COLO668 (cell line): ENCODE measurements at regions not wholly inside any gene's neighbourhood (a gene's known extent, or its start where the extent isn't known, plus 50 kb on each side); places are given as distances from the start of the nearest gene placed in this dataset.

Experiments used
- DNase-seq: peaks from one replicate; lab custom pipeline; 2025; ENCODE audit not compliant: unreplicated experiment; lab: John Stamatoyannopoulos, UW

- DNase-seq, result no peak
These were observed 356.8 kb upstream of the ARID1B start for GRCh38 chr6:156420172-156420993.

DNA sequence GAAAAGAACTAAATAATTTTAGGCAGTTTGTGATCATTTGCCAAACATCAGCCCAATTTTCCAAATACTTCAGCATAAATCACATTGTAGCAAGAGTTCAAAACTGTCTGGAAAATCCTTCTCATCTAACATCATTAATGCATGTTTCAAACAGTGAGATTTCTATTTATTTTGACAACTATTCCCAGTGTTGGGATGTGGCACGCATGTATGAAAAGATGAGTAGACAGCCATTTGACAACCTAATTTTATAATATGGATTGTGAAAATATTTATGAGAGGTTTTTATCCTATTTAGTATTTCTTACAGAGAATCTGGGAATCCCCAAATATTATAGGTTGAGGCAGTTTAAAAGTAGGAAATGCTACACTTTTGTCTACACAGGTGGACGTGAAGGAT lies 357.6 kb upstream of the ARID1B start:
- DNase-seq, result no peak

GRCh38 chr6:156418253-156418652 lies 358.9 kb upstream of the ARID1B start:
- no peak for DNase-seq

DNA sequence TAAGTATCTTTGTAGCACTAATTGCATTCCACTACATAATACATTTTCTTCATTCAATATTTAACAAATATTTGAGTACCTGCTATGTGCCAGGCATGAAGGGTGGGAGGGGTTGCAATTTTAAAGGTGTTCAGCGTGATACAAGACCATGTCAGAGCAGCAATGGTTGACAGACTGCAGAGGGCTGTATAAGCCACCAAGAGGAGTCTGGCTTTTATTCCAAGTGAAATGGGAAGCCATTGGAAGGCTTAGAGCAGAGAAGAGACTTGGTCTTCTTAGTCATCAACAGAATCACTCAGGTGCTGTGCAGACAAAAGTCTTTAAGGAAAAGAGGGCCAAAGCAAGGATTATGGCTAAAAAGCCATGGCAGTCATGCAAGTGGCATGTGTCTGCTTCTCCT lies 360.8 kb upstream of the ARID1B start:
- no peak for DNase-seq

DNA sequence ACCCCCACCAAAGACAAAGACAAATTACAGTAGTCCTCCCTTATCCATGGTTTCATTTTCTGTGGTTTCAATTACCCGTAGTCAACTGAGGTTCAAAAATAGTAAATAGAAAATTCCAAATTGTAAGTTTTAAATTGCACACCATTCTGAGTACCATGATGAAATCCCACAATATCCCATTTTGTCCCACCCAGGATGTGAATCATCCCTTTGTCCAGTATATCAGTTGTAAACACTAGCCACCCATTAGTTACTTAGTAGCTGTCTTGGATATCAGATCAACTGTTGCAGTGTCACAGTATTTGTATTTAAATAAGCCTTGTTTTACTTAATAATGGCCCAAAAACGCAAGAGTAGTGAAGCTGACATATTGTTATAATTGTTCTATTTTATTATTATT lies 364.0 kb upstream of the ARID1B start:
- no peak for DNase-seq

DNA sequence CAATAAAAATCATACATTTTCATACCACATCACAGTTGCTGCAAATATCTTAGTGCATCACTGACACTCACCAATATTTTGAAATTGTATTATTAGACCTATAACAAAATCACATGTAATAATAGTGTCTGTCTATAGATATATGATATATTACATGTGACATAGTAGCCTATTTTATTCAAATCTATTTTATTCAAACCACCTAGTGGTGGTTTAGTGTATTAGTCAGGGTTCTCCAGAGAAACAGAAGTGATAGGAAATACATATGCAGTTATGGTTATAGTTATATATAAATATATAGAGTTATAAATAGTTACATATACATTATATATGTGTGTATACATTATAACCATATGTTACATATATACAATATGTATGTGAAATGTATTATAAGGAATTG lies 366.5 kb upstream of the ARID1B start:
- DNase-seq, result no peak

- no peak for DNase-seq
These were observed 368.5 kb upstream of the ARID1B start for GRCh38 chr6:156408655-156409054.

GRCh38 chr6:156407334-156407733 lies 369.8 kb upstream of the ARID1B start:
- DNase-seq, result no peak

GRCh38 chr6:156406688-156407087 lies 370.5 kb upstream of the ARID1B start:
- no peak for DNase-seq

DNA sequence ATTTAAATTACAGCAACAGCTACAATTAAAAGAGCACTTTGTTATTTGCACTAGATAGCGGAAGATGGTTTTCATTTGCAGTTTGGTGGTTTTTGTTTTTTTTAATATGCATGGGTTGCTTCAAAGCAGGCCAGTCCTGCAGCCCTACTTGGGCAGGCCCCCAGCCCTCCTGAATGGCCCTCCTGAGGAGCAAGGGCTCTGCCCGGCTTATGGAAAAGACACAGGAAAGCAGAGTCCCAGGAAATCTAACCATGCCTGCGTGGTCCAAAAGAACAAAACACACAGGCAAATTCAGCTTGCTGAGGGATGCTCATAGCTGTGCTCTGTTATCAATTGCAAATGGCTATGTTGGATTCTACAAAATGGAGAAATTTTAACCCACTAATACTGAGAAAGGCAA lies 371.1 kb upstream of the ARID1B start:
- DNase-seq, result no peak

- no peak for DNase-seq
These were observed 374.6 kb upstream of the ARID1B start for GRCh38 chr6:156402628-156403027.

GRCh38 chr6:156402227-156402626 lies 375.0 kb upstream of the ARID1B start:
- DNase-seq, result no peak

- no peak for DNase-seq
These were observed 376.7 kb upstream of the ARID1B start for GRCh38 chr6:156400487-156400886.

DNA sequence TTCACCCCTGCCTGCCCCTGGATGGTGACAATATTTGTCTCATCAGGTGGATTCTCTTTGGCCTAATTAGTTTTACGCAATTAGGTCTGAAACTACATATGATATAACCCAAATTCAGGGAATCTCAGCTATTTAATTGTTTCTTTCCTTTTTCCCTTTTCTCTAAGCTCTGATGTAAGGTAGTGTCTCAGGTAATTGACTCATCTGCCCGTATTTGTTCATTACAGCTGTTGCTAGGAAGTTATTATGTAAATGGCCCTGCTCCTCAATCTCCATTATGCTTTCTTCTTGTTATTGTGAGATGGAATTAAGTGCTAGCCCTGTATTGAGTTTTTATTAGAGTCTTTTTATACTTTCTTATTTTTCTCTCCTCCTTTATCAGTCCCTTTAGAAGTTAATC lies 378.2 kb upstream of the ARID1B start:
- DNase-seq, result no peak

GRCh38 chr6:156398371-156398770 lies 378.8 kb upstream of the ARID1B start:
- no peak for DNase-seq

DNA sequence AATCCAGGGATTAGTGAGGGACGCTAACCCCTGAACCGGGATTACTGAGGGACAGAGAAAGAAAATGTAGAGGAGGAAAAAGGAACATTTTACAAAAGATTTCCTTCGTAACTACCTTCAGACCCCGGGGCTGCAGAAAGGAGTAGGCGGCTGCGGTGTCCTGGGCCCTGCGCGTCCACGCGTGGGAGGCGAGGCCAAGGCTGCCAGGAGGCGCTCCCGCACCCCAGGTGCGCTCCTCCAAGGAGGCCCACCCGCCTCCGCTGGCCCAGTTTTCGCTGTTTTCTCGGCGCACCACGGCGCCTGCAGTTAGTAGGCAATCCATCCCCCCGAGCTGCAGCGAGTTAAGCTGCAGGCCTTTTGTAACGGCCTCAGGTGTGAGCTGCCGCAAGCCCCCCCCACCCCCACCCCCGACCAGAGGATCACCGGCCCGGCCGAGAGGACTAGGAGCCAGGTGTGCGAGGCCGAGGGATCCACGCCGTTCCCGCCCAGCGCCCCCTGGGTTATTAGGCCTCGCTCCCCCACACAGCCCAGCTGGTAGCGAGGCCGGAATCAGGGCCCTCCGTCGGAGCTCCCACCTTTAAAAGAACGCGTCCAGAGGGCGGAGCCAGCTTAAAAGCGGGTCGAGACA lies 380.3 kb upstream of the ARID1B start:
- no peak for DNase-seq

- DNase-seq, result no peak
These were observed 381.0 kb upstream of the ARID1B start for GRCh38 chr6:156396068-156396771.

DNA sequence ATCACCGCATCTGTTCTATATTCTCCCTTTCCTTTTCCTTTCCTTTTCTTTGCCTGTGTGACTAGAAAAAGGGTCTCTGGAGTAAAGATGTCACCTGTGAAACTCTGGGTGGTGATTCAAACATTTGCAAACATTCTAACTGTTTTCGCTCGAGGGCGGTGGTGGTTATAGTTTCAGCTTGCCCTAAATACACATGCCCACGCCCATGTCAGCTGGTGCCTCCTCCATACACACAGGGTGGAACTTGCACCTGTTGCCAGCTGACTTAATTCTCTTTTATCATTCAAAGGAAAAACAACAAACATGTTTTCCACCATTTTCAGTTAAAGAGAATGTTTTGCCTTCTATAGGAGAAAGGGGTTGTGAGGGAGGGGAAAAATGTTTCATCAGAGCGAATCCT lies 381.9 kb upstream of the ARID1B start:
- DNase-seq, result peak; percentile 65

DNA sequence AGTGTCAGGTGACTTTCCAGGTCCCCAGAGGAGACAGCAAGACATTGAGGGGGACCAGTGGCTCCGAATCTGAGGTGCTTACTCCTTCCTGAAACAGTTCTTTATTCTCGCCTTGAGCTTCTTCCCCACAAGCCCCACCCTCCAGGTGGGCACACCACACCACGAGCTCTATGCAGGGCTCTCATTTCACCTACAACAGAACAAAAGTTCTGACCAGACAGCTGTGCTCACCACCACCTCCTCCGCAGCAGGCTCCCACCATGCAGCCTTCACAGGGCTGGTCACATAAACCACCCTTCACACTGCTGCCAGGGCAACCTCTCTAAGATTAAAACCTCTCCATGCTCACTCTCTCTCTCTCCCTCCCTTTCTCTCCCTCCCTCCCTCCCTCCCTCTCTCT lies 384.5 kb upstream of the ARID1B start:
- no peak for DNase-seq

GRCh38 chr6:156391977-156392376 lies 385.2 kb upstream of the ARID1B start:
- DNase-seq, result no peak

DNA sequence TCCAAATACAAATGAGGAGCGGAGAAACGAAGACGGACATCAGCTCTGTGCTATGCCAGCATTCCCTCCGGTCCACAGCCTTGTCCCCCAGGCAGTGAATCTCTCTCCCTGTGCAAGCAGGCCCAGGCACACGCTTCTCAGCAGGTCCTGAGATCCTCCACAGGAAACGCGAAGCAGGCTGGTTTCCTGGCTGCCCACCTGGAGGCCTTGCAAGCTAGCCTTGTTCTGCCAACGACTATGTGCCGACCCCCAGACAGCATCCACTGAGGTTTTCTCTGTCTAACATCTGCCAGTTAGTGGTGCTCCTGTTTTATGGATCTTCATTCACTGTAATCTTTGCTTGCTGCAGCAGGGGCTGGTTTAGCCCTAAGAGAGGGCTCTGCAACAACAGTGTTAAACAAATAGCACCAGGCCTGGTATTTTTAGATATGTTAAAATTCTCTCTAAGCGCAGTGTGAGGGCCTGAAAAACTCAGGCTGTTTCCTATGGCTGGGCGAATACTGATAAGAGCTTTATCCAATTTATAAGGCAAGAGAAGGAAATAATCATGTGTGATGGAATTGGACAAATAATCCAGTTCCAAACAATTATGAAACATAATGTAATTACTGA lies 386.0 kb upstream of the ARID1B start:
- DNase-seq, result no peak

DNA sequence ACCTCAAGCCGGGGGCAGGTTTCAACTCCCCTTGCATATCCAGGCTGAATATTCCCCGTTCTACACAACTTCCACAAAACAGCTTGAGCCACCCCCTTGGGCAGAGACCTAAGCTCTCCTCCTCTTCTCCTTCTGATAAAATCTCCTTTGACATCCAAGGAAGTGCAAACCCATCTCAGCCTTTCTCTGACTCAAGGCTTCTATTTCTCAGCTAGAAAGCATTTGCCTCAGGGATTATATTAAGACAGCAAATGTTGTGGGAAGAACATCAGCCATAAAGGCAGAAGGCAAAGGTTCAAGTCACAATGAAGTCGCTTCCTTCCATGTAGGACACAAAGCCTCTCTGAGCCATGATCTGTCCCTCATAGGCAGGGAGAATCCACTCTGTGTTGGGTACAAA lies 386.6 kb upstream of the ARID1B start:
- no peak for DNase-seq
